HEK293 (cell line): ENCODE measurements at regions not wholly inside any gene's neighbourhood (a gene's known extent, or its start where the extent isn't known, plus 50 kb on each side); places are given as distances from the start of the nearest gene placed in this dataset.

ENCODE experiments used
- CTCF ChIA-PET: fragments of 350-600 bp; formaldehyde crosslinking; extraction: SDS; loops from one replicate; lab custom pipeline; 2021; ENCODE audit warnings: antibody characterized with exemption; lab: Yijun Ruan, JAX
- POLR2A ChIA-PET: fragments of 300-600 bp; formaldehyde crosslinking; extraction: SDS; loops from one replicate; lab custom pipeline; 2020; ENCODE audit warnings: antibody characterized with exemption, inconsistent platforms; lab: Yijun Ruan, JAX
- H3K27ac ChIP-seq: fragments of 200-500 bp; sonication (Bioruptor generic); 2 replicates; pipeline ENCODE4 v1.5.1; 2014; ENCODE audit warnings: low read depth, low read length, control low read depth, inconsistent platforms; ENCODE audit errors: extremely low read depth
- H3K36me3 ChIP-seq, 2 experiments: fragments of 200-500 bp in 1 of 2; sonication (Bioruptor generic) in 1 of 2; 1 replicate in 1 of 2; 2 replicates in 1 of 2; pipeline ENCODE4 v1.5.1; 2014 to 2017; ENCODE audit warnings: inconsistent platforms in 2 of 2, low read length in 2 of 2; ENCODE audit not compliant: control insufficient read depth in 2 of 2, insufficient read depth in 1 of 2
- H3K4me1 ChIP-seq: fragments of 200-500 bp; sonication (Bioruptor generic); 2 replicates; pipeline ENCODE4 v1.5.1; 2014; ENCODE audit warnings: mild to moderate bottlenecking, low read length, inconsistent platforms; ENCODE audit not compliant: control insufficient read depth, insufficient read depth
- H3K4me3 ChIP-seq: 2 replicates; pipeline ENCODE4 v1.5.1; 2011; ENCODE audit warnings: low read depth, mild to moderate bottlenecking, control low read depth, low read length, moderate library complexity
- H3K9me3 ChIP-seq: fragments of 200-500 bp; sonication (Bioruptor generic); 2 replicates; pipeline ENCODE4 v1.5.1; 2014; ENCODE audit warnings: low read depth, low read length, inconsistent platforms; ENCODE audit not compliant: control insufficient read depth, insufficient read depth
- KLF8 ChIP-seq: fragments of 450-650 bp; formaldehyde crosslinking; IDR thresholded peaks from 2 replicates; pipeline ENCODE4 v1.5.1; 2016; ENCODE audit warnings: missing biosample characterization, missing genetic modification characterization
- ZNF239 ChIP-seq: fragments of 450-650 bp; formaldehyde crosslinking; IDR thresholded peaks from 2 replicates; pipeline ENCODE4 v1.5.1; 2016; ENCODE audit warnings: missing biosample characterization, missing genetic modification characterization
- ZNF26 ChIP-seq: fragments of 450-650 bp; formaldehyde crosslinking; IDR thresholded peaks from 2 replicates; pipeline ENCODE4 v1.5.1; 2016; ENCODE audit warnings: missing biosample characterization, missing genetic modification characterization
- ZNF266 ChIP-seq: fragments of 450-650 bp; formaldehyde crosslinking; IDR thresholded peaks from 2 replicates; pipeline ENCODE4 v1.5.1; 2016; ENCODE audit warnings: missing biosample characterization, missing genetic modification characterization, low read depth
- ZNF354C ChIP-seq: fragments of 450-650 bp; formaldehyde crosslinking; IDR thresholded peaks from 2 replicates; pipeline ENCODE4 v1.5.1; 2016; ENCODE audit warnings: missing biosample characterization, missing genetic modification characterization, low read depth, borderline replicate concordance
- ZNF426 ChIP-seq: fragments of 450-650 bp; formaldehyde crosslinking; IDR thresholded peaks from 2 replicates; pipeline ENCODE4 v1.5.1; 2017; ENCODE audit warnings: missing biosample characterization, missing genetic modification characterization, mild to moderate bottlenecking, inconsistent platforms, moderate library complexity
- ZNF707 ChIP-seq: fragments of 450-650 bp; formaldehyde crosslinking; IDR thresholded peaks from 2 replicates; pipeline ENCODE4 v1.5.1; 2016; ENCODE audit warnings: missing biosample characterization, missing genetic modification characterization
- TF ChIP-seq, protein P1 (sequence below): fragments of 450-650 bp; formaldehyde crosslinking; IDR thresholded peaks from 2 replicates; pipeline ENCODE4 v1.5.1; 2016; ENCODE audit warnings: missing biosample characterization, missing genetic modification characterization
- TF ChIP-seq, protein P2 (sequence below): fragments of 450-650 bp; formaldehyde crosslinking; IDR thresholded peaks from 2 replicates; pipeline ENCODE4 v1.5.1; 2016; ENCODE audit warnings: missing biosample characterization, missing genetic modification characterization
- TF ChIP-seq, protein P3 (sequence below): fragments of 450-650 bp; formaldehyde crosslinking; IDR thresholded peaks from 2 replicates; pipeline ENCODE4 v1.5.1; 2017; ENCODE audit warnings: missing biosample characterization, missing genetic modification characterization
- TF ChIP-seq, protein P4 (sequence below): fragments of 450-650 bp; formaldehyde crosslinking; IDR thresholded peaks from 2 replicates; pipeline ENCODE4 v1.5.1; 2016; ENCODE audit warnings: missing biosample characterization, missing genetic modification characterization, borderline replicate concordance

DNA sequence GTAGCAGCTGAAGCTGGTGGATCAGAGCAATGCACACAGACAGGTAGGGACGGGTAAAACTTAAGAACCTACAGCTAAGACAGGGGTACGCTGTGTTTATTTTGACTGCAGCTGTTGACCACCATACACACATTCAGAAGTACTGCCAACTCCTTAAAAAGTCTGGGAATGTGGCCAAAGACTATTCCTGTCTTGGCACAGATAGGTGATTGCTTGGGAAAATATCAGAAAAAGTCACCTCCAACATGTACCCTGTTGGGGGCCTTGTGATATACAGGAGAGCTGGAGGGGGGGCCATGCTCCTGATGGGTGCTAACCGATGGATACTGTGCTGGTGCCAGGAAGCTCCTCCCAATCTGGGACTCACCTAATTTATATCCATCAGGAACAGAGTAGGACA is 121.2 kb downstream of the VCX2 start:
- ChIA-PET CTCF (interaction anchor here (0.5 kb wide), 1 partner anchor 13 kb away, joined by 3 read pairs; no protein-coding TSS in a partner anchor), POLR2A (no interaction called here)
- H3K4me1 ChIP-seq = no peaks in the 10 kb centered on the region
- no peaks in the 10 kb centered on the region for H3K9me3 ChIP-seq
- H3K27ac ChIP-seq = no peak overlapping the region
- no peaks in the 10 kb centered on the region for H3K36me3 ChIP-seq
- H3K4me3 ChIP-seq = no peak overlapping the region
- TF ChIP-seq ZNF239 (tag by site-specific recombination) (no peak), ZNF426 (tag by site-specific recombination) (no peak), ZNF266 (tag by site-specific recombination) (no peak)
- TF ChIP-seq, protein P1, sequence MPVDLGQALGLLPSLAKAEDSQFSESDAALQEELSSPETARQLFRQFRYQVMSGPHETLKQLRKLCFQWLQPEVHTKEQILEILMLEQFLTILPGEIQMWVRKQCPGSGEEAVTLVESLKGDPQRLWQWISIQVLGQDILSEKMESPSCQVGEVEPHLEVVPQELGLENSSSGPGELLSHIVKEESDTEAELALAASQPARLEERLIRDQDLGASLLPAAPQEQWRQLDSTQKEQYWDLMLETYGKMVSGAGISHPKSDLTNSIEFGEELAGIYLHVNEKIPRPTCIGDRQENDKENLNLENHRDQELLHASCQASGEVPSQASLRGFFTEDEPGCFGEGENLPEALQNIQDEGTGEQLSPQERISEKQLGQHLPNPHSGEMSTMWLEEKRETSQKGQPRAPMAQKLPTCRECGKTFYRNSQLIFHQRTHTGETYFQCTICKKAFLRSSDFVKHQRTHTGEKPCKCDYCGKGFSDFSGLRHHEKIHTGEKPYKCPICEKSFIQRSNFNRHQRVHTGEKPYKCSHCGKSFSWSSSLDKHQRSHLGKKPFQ (tag by site-specific recombination) = no peak
- TF ChIP-seq, protein P2, sequence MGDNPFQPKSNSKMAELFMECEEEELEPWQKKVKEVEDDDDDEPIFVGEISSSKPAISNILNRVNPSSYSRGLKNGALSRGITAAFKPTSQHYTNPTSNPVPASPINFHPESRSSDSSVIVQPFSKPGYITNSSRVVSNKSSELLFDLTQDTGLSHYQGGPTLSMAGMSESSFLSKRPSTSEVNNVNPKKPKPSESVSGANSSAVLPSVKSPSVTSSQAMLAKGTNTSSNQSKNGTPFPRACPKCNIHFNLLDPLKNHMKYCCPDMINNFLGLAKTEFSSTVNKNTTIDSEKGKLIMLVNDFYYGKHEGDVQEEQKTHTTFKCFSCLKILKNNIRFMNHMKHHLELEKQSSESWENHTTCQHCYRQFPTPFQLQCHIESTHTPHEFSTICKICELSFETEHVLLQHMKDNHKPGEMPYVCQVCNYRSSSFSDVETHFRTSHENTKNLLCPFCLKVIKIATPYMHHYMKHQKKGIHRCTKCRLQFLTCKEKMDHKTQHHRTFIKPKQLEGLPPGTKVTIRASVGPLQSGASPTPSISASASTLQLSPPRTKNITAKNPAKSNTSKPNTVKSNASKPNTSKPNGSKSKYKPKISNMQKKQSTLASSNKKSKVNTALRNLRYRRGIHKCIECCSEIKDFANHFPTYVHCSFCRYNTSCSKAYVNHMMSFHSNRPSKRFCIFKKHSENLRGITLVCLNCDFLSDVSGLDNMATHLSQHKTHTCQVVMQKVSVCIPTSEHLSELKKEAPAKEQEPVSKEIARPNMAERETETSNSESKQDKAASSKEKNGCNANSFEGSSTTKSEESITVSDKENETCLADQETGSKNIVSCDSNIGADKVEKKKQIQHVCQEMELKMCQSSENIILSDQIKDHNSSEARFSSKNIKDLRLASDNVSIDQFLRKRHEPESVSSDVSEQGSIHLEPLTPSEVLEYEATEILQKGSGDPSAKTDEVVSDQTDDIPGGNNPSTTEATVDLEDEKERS (tag by site-specific recombination) = no peak
- TF ChIP-seq, protein P3, sequence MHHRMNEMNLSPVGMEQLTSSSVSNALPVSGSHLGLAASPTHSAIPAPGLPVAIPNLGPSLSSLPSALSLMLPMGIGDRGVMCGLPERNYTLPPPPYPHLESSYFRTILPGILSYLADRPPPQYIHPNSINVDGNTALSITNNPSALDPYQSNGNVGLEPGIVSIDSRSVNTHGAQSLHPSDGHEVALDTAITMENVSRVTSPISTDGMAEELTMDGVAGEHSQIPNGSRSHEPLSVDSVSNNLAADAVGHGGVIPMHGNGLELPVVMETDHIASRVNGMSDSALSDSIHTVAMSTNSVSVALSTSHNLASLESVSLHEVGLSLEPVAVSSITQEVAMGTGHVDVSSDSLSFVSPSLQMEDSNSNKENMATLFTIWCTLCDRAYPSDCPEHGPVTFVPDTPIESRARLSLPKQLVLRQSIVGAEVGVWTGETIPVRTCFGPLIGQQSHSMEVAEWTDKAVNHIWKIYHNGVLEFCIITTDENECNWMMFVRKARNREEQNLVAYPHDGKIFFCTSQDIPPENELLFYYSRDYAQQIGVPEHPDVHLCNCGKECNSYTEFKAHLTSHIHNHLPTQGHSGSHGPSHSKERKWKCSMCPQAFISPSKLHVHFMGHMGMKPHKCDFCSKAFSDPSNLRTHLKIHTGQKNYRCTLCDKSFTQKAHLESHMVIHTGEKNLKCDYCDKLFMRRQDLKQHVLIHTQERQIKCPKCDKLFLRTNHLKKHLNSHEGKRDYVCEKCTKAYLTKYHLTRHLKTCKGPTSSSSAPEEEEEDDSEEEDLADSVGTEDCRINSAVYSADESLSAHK (tag by site-specific recombination) = no peak

GRCh38 chrX:8048466-8048865 is 121.3 kb upstream of the PNPLA4 start:
- ChIA-PET CTCF (no interaction called here), POLR2A (no interaction called here)
- H3K27ac ChIP-seq = no peak overlapping the region
- H3K4me1 ChIP-seq = no peaks in the 10 kb centered on the region
- no peaks in the 10 kb centered on the region for H3K36me3 ChIP-seq
- H3K4me3 ChIP-seq = no peak overlapping the region
- no peaks in the 10 kb centered on the region for H3K9me3 ChIP-seq
- TF ChIP-seq, protein P4, sequence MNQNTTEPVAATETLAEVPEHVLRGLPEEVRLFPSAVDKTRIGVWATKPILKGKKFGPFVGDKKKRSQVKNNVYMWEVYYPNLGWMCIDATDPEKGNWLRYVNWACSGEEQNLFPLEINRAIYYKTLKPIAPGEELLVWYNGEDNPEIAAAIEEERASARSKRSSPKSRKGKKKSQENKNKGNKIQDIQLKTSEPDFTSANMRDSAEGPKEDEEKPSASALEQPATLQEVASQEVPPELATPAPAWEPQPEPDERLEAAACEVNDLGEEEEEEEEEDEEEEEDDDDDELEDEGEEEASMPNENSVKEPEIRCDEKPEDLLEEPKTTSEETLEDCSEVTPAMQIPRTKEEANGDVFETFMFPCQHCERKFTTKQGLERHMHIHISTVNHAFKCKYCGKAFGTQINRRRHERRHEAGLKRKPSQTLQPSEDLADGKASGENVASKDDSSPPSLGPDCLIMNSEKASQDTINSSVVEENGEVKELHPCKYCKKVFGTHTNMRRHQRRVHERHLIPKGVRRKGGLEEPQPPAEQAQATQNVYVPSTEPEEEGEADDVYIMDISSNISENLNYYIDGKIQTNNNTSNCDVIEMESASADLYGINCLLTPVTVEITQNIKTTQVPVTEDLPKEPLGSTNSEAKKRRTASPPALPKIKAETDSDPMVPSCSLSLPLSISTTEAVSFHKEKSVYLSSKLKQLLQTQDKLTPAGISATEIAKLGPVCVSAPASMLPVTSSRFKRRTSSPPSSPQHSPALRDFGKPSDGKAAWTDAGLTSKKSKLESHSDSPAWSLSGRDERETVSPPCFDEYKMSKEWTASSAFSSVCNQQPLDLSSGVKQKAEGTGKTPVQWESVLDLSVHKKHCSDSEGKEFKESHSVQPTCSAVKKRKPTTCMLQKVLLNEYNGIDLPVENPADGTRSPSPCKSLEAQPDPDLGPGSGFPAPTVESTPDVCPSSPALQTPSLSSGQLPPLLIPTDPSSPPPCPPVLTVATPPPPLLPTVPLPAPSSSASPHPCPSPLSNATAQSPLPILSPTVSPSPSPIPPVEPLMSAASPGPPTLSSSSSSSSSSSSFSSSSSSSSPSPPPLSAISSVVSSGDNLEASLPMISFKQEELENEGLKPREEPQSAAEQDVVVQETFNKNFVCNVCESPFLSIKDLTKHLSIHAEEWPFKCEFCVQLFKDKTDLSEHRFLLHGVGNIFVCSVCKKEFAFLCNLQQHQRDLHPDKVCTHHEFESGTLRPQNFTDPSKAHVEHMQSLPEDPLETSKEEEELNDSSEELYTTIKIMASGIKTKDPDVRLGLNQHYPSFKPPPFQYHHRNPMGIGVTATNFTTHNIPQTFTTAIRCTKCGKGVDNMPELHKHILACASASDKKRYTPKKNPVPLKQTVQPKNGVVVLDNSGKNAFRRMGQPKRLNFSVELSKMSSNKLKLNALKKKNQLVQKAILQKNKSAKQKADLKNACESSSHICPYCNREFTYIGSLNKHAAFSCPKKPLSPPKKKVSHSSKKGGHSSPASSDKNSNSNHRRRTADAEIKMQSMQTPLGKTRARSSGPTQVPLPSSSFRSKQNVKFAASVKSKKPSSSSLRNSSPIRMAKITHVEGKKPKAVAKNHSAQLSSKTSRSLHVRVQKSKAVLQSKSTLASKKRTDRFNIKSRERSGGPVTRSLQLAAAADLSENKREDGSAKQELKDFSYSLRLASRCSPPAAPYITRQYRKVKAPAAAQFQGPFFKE (tag by site-specific recombination) = no peak
- TF ChIP-seq ZNF354C (tag by site-specific recombination) (no peak), ZNF707 (tag by site-specific recombination) (no peak), ZNF26 (no peak), KLF8 (no peak)
